ENCODE measurements at regions not wholly inside any gene's neighbourhood (a gene's known extent, or its start where the extent isn't known, plus 50 kb on each side); places are given as distances from the start of the nearest gene placed in this dataset.

DNA sequence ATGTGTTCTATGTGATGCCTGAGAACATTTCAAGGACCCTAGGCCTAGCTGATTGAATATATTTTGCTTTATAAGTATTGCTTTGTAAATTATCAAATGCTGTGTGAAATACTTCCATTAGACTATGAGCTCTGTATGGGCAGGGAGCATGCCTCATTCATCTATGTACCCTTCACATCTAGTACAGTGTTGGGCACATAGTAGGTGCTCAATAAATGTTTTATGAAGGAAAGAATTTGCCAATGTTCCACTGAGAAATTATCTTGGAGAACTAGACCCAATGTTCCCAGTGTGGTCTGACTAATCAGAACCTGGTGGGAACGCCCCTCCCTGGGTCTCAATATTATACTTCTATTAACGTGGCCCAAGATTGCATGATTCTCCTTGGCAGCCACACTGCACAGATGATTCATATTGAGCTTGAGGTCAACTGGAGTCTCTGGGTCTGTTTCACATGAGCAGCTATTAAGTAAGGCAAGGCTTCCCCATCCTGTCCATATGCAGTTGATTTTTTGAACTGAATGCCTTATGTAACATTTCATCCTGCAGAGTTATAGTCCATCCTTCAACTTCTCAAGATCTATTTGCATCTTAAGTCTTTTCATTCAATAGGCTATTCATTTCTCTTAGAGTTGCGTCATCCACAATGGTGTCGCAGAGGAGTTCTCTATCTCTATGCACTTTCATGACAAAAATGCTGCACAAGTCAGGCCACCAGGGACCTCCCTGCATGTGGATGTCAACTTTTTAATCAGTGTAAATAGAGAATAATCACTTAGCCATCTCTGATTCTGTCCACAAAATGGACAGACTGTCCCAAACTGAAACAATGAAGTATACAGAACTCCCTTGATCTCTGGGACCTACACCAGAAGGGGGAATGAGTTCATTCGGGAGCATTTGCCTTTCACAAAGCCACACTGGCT, 257.6 kb downstream of the CYP26B1 start:
- H3K36me3 ChIP-seq = no peaks in the 10 kb centered on the region
- no peaks in the 10 kb centered on the region for H3K9me3 ChIP-seq
- WGBS = 73% methylated on average over 5 of the region's 5 CpGs
- no peak overlapping the region for H3K27ac ChIP-seq
- no peaks in the 10 kb centered on the region for H3K4me1 ChIP-seq (replicated peaks)
- no peak overlapping the region for H3K4me3 ChIP-seq
- TF ChIP-seq POLR2A (IDR thresholded peaks at IDR 0.05) = no peak
- TF ChIP-seq POLR2AphosphoS5 (IDR thresholded peaks at IDR 0.05) = no peak
- TF ChIP-seq, protein P1, sequence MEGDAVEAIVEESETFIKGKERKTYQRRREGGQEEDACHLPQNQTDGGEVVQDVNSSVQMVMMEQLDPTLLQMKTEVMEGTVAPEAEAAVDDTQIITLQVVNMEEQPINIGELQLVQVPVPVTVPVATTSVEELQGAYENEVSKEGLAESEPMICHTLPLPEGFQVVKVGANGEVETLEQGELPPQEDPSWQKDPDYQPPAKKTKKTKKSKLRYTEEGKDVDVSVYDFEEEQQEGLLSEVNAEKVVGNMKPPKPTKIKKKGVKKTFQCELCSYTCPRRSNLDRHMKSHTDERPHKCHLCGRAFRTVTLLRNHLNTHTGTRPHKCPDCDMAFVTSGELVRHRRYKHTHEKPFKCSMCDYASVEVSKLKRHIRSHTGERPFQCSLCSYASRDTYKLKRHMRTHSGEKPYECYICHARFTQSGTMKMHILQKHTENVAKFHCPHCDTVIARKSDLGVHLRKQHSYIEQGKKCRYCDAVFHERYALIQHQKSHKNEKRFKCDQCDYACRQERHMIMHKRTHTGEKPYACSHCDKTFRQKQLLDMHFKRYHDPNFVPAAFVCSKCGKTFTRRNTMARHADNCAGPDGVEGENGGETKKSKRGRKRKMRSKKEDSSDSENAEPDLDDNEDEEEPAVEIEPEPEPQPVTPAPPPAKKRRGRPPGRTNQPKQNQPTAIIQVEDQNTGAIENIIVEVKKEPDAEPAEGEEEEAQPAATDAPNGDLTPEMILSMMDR (IDR thresholded peaks at IDR 0.05) = no peak
- intact Hi-C loops (cut with DNase I) = no loop called here
- no peaks in the 10 kb centered on the region for H3K27me3 ChIP-seq (replicated peaks; ENCODE audit: insufficient read depth)
- DNase-seq (ENCODE audit: low spot score) = no peak

DNA sequence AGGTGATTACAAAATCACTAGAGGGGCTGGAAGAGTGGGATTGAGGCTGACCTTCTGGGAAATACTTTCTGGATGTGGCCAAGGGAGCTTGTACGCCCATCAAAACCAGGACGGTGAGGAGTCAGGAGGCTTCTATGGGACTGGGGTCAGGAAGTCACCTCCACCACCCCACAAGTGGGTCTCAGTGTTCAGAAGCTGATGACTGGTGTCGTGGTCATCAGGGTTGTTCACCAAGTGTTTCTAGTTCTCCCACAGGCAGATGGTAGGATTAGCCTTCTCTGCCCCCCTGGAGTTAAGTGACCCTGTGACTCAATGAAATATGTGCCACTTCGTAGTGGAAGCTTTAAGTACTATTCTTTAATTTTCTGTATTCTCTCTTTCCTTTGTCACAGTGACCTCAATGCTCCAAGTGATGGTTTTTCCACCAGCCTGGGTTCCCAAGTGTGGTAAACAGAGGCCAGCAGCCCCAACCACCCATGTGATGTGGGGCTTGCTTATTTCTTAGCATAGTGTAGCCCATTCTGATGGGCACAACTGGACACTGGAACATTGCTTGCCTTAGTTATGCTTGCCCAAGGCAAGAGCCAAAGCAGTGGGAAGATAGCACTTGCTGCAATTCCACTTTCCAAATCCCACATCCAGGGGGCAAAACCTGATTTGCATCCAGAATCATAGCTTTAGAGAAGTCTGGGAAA, 258.8 kb downstream of the CYP26B1 start:
- no peaks in the 10 kb centered on the region for H3K27me3 ChIP-seq (replicated peaks; ENCODE audit: insufficient read depth)
- TF ChIP-seq POLR2AphosphoS5 (IDR thresholded peaks at IDR 0.05) (no peak), POLR2A (IDR thresholded peaks at IDR 0.05) (no peak)
- TF ChIP-seq, protein P1 (IDR thresholded peaks at IDR 0.05) = no peak
- H3K4me1 ChIP-seq (replicated peaks) = no peaks in the 10 kb centered on the region
- no peaks in the 10 kb centered on the region for H3K9me3 ChIP-seq
- H3K27ac ChIP-seq = no peak overlapping the region
- H3K36me3 ChIP-seq = no peaks in the 10 kb centered on the region
- intact Hi-C loops (cut with DNase I) = no loop called here
- no peak overlapping the region for H3K4me3 ChIP-seq
- 88% methylated on average over 4 of the region's 4 CpGs for WGBS
- DNase-seq (ENCODE audit: low spot score) = no peak

DNA sequence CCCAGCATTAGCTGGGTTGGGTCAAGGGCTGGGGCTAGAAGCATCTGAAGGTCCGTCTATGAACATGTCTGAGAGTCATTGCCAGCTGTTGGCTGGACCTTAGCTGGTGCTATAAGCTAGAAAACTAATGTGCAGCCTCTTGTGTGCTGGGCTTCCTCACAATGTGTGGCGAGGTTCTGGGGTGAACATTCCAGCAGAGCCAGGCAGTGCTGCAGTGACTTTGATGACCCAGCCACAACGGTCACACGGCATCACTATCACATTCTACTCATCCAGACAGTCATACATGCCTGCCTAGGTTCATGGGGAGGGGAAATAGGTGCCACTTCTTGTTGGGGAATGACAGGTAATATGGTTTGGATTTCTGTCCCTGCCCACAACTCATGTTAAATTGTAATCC, 260.5 kb downstream of the CYP26B1 start:
- intact Hi-C loops (cut with DNase I) = no loop called here
- Histone ChIP-seq H3K4me1 (replicated peaks) (no peaks in the 10 kb centered on the region), H3K27ac (no peak overlapping the region), H3K27me3 (replicated peaks; ENCODE audit: insufficient read depth) (no peaks in the 10 kb centered on the region), H3K4me3 (no peak overlapping the region), H3K36me3 (no peaks in the 10 kb centered on the region), H3K9me3 (no peaks in the 10 kb centered on the region)
- no peak for TF ChIP-seq POLR2AphosphoS5 (IDR thresholded peaks at IDR 0.05)
- TF ChIP-seq POLR2A (IDR thresholded peaks at IDR 0.05) = no peak
- TF ChIP-seq, protein P1 (IDR thresholded peaks at IDR 0.05) = no peak
- DNase-seq (ENCODE audit: low spot score) = no peak
- 84% methylated on average over 4 of the region's 4 CpGs for WGBS

DNA sequence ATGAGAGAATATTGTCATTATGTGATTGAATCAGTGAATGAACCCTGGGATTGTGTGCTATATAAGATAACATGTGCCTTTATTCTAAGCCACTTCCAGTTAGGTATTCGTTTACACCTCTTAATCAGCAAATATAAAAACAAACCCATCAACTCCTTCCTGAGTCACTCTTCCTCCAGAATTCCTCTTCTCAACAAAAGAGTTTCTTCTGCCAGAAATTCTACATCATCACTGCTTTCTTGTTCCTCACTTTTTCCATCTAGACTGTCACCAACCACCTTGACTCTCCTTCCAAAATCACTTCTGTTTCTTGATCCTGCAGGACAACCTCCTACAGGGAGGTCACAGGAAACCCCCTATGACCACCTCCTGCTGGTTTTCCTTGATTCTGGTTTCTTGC, 261.4 kb downstream of the CYP26B1 start:
- Histone ChIP-seq H3K27me3 (replicated peaks; ENCODE audit: insufficient read depth) (no peaks in the 10 kb centered on the region), H3K4me1 (replicated peaks) (no peaks in the 10 kb centered on the region), H3K4me3 (no peak overlapping the region), H3K27ac (no peak overlapping the region), H3K36me3 (no peaks in the 10 kb centered on the region), H3K9me3 (no peaks in the 10 kb centered on the region)
- TF ChIP-seq, protein P1 (IDR thresholded peaks at IDR 0.05) = no peak
- TF ChIP-seq POLR2A (IDR thresholded peaks at IDR 0.05) = no peak
- no peak for TF ChIP-seq POLR2AphosphoS5 (IDR thresholded peaks at IDR 0.05)
- intact Hi-C loops (cut with DNase I) = no loop called here
- no peak for DNase-seq (ENCODE audit: low spot score)
- WGBS = 85% methylated on average over 1 of the region's 1 CpG

All from prostate gland (tissue), 2 donors.